Keratinocyte (primary cell): ENCODE measurements at regions not wholly inside any gene's neighbourhood (a gene's known extent, or its start where the extent isn't known, plus 50 kb on each side); places are given as distances from the start of the nearest gene placed in this dataset.

Experiments used
- DNase-seq: peaks from one replicate; pipeline ENCODE4 v3.0.0-alpha.2; 2011; ENCODE audit warnings: low read depth, missing footprints, low spot score
- FAIRE-seq: peaks from 2 replicates; lab custom pipeline; 2011; peaks lifted over from hg19 to GRCh38; lab: Jason Lieb, UNC
- H2AFZ ChIP-seq: 2 replicates; pipeline ENCODE4 v1.6.0; 2012; ENCODE audit warnings: low read length, control low read depth, inconsistent platforms; ENCODE audit not compliant: control insufficient read depth
- H3K27ac ChIP-seq: 2 replicates; pipeline ENCODE4 v1.5.1; 2011; ENCODE audit warnings: low read length; ENCODE audit not compliant: control insufficient read depth, insufficient read depth
- H3K27me3 ChIP-seq: 3 replicates; pipeline ENCODE4 v1.6.0; 2011; ENCODE audit warnings: low read length; ENCODE audit not compliant: control insufficient read depth, insufficient read depth; ENCODE audit errors: extremely low read depth
- H3K36me3 ChIP-seq, 2 experiments: 2 replicates in 1 of 2; 3 replicates in 1 of 2; pipeline ENCODE4 v1.5.1; 2011; ENCODE audit warnings: low read length in 2 of 2, mild to moderate bottlenecking in 1 of 2; ENCODE audit not compliant: control insufficient read depth in 2 of 2, insufficient read depth in 2 of 2; ENCODE audit errors: extremely low read depth in 1 of 2
- H3K4me1 ChIP-seq: 3 replicates; pipeline ENCODE4 v1.5.1; 2011; ENCODE audit warnings: low read length; ENCODE audit not compliant: control insufficient read depth, insufficient read depth; ENCODE audit errors: extremely low read depth
- H3K4me2 ChIP-seq: 3 replicates; pipeline ENCODE4 v1.6.0; 2011; ENCODE audit warnings: low read depth, low read length; ENCODE audit not compliant: control insufficient read depth, insufficient read depth; ENCODE audit errors: extremely low read depth
- H3K4me3 ChIP-seq, 3 experiments: fragments of 200-600 bp in 1 of 3; sonication (generic) in 1 of 3; 2 replicates in 2 of 3; 3 replicates in 1 of 3; pipeline ENCODE4 v1.5.1; 2011 to 2016; ENCODE audit warnings: low read length in 3 of 3, mild to moderate bottlenecking in 3 of 3, control low read depth in 2 of 3, inconsistent platforms in 1 of 3, low read depth in 1 of 3, mixed read lengths in 1 of 3, mixed run types in 1 of 3, moderate library complexity in 1 of 3; ENCODE audit not compliant: control insufficient read depth in 2 of 3, insufficient read depth in 2 of 3; ENCODE audit errors: extremely low read depth in 1 of 3
- H3K79me2 ChIP-seq: 2 replicates; pipeline ENCODE4 v1.6.0; 2012; ENCODE audit warnings: low read length; ENCODE audit not compliant: control insufficient read depth, insufficient read depth
- H3K9ac ChIP-seq: 3 replicates; pipeline ENCODE4 v1.6.0; 2011; ENCODE audit warnings: low read length; ENCODE audit not compliant: control insufficient read depth, insufficient read depth; ENCODE audit errors: extremely low read depth
- H3K9me1 ChIP-seq: 3 replicates; pipeline ENCODE4 v1.6.0; 2011; ENCODE audit warnings: low read length; ENCODE audit not compliant: control insufficient read depth, insufficient read depth; ENCODE audit errors: extremely low read depth
- H3K9me3 ChIP-seq: 2 replicates; pipeline ENCODE4 v1.5.1; 2012; ENCODE audit warnings: low read depth, low read length; ENCODE audit not compliant: control insufficient read depth
- H4K20me1 ChIP-seq: 3 replicates; pipeline ENCODE4 v1.6.0; 2011; ENCODE audit warnings: low read length; ENCODE audit not compliant: control insufficient read depth, insufficient read depth; ENCODE audit errors: extremely low read depth
- EZH2 ChIP-seq: IDR thresholded peaks from one replicate; pipeline ENCODE4 v1.6.1; 2012; ENCODE audit warnings: inconsistent platforms, mild to moderate bottlenecking, low read length, moderate library complexity
- dilution Hi-C: fragments of 300-500 bp; cut with MboI; formaldehyde crosslinking; loops from one replicate; pipeline ENCODE4 v1.7.0; 2020; ENCODE audit warnings: low sequenced_read_pairs; ENCODE audit not compliant: extremely low pct_ligation_motif_present
- TF ChIP-seq, protein P1 (sequence below), 3 experiments: IDR thresholded peaks in 1 of 3; conservative IDR thresholded peaks in 1 of 3; optimal IDR thresholded peaks in 1 of 3; 2 replicates in 2 of 3; 3 replicates in 1 of 3; pipeline versions ENCODE3 to v1.5.1; 2011; ENCODE audit warnings: low read length in 3 of 3, mild to moderate bottlenecking in 3 of 3, moderate library complexity in 2 of 3, control low read depth in 1 of 3, inconsistent platforms in 1 of 3; ENCODE audit not compliant: insufficient read depth in 2 of 3; ENCODE audit errors: extremely low read depth in 1 of 3

DNA sequence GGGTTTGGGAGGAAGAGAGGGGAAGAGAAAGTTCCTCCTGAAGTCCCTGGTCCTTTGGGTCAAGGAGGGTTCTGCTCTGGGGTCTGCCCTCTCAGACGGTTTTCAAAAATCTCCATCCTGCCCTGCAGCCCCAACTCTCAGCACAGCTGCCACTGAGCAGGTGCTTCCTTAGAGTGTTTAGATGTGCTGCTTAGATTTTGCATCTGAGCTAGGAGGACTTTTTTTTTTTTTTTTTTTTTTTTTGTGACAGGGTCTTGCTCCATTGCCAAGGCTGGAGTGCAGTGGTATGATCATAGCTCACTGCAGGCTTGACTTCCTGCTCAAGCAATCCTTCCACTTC lies 324.9 kb upstream of the POU3F1 start:
- no peaks in the 10 kb centered on the region for H3K27me3 ChIP-seq
- dilution Hi-C loops = no loop called here
- H3K4me3 ChIP-seq = no peak overlapping the region

DNA sequence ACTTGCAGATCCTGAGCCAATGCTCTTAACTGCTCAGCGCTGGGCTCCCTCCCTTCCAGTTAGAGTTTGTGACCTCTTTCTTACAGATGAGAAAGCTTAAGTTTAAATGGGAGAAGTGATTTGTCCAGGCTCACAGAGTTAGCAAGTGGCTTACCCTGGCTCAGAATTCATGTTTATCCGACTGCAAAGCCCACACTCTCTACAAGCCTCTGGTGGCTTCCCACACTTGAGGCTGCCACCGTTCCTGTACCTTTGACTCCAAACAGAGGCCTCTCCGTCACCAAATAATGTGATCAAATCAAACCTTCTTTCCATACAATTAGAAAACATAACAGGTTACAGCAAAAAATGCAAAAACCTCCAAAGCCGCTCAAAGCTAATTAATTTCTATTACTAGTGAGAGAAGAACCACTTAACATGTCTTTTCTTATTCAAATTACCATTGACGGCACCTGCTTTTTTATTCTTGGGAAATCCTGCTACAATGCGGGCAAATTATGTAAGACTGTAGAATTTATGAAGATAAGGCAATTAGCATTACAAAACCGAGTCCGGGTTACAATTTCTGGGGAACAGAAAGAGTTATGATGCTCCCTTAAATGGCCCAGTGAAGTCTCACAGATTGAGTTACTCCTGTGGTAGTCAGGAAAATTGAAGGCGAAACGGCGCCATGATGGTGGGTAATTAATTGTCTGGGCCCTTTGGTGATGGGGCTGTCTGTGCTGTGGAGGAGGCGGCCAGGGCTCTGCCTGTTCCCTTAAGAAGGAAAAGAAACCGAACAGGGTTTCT lies 324.3 kb upstream of the POU3F1 start:
- no peak overlapping the region for H3K4me3 ChIP-seq
- dilution Hi-C loops = no loop called here
- H3K4me1 ChIP-seq = no peaks in the 10 kb centered on the region
- TF ChIP-seq, protein P1, sequence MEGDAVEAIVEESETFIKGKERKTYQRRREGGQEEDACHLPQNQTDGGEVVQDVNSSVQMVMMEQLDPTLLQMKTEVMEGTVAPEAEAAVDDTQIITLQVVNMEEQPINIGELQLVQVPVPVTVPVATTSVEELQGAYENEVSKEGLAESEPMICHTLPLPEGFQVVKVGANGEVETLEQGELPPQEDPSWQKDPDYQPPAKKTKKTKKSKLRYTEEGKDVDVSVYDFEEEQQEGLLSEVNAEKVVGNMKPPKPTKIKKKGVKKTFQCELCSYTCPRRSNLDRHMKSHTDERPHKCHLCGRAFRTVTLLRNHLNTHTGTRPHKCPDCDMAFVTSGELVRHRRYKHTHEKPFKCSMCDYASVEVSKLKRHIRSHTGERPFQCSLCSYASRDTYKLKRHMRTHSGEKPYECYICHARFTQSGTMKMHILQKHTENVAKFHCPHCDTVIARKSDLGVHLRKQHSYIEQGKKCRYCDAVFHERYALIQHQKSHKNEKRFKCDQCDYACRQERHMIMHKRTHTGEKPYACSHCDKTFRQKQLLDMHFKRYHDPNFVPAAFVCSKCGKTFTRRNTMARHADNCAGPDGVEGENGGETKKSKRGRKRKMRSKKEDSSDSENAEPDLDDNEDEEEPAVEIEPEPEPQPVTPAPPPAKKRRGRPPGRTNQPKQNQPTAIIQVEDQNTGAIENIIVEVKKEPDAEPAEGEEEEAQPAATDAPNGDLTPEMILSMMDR (optimal IDR thresholded peaks at IDR 0.05 in 1 of 3, IDR thresholded peaks at IDR 0.05 in 1 of 3, conservative IDR thresholded peaks at IDR 0.05 in 1 of 3; ENCODE audit: extremely low read depth in 1 of 3, insufficient read depth in 2 of 3, low read length in 3 of 3) = no peak
- no peak for TF ChIP-seq EZH2
- H4K20me1 ChIP-seq = no peaks in the 10 kb centered on the region
- no peaks in the 10 kb centered on the region for H3K9me1 ChIP-seq
- DNase-seq = no peak
- H3K9me3 ChIP-seq = peaks cover 2% of the 10 kb centered on the region
- no peak overlapping the region for H3K9ac ChIP-seq
- H3K27ac ChIP-seq = no peak overlapping the region
- FAIRE-seq = no peak
- H3K79me2 ChIP-seq = no peaks in the 10 kb centered on the region
- H3K27me3 ChIP-seq = no peaks in the 10 kb centered on the region
- no peaks in the 10 kb centered on the region for H3K36me3 ChIP-seq
- H3K4me2 ChIP-seq = no peak overlapping the region
- no peak overlapping the region for H2AFZ ChIP-seq

More for the DNA sequence above, 324.9 kb upstream of the POU3F1 start:
- TF ChIP-seq EZH2 = no peak
- TF ChIP-seq, protein P1 (optimal IDR thresholded peaks at IDR 0.05 in 1 of 3, IDR thresholded peaks at IDR 0.05 in 1 of 3, conservative IDR thresholded peaks at IDR 0.05 in 1 of 3; ENCODE audit: extremely low read depth in 1 of 3, insufficient read depth in 2 of 3, low read length in 3 of 3) = no peak
- H4K20me1 ChIP-seq = no peaks in the 10 kb centered on the region
- H2AFZ ChIP-seq = no peak overlapping the region
- no peak overlapping the region for H3K27ac ChIP-seq
- H3K36me3 ChIP-seq = no peaks in the 10 kb centered on the region
- FAIRE-seq = no peak
- no peaks in the 10 kb centered on the region for H3K79me2 ChIP-seq
- peaks cover 2% of the 10 kb centered on the region for H3K9me3 ChIP-seq
- no peak for DNase-seq
- no peak overlapping the region for H3K4me2 ChIP-seq
- no peaks in the 10 kb centered on the region for H3K4me1 ChIP-seq
- no peak overlapping the region for H3K9ac ChIP-seq
- H3K9me1 ChIP-seq = no peaks in the 10 kb centered on the region
